NT2/D1 (cell line): ENCODE measurements at regions not wholly inside any gene's neighbourhood (a gene's known extent, or its start where the extent isn't known, plus 50 kb on each side); places are given as distances from the start of the nearest gene placed in this dataset.

Source experiments
- YY1 ChIP-seq: IDR thresholded peaks from 2 replicates; pipeline ENCODE4 v1.6.1; 2011; ENCODE audit not compliant: insufficient read length, insufficient read depth
- ZNF274 ChIP-seq: IDR thresholded peaks from 2 replicates; pipeline ENCODE4 v1.6.1; 2011; ENCODE audit warnings: mild to moderate bottlenecking, low read depth, low read length

- no peak for TF ChIP-seq ZNF274
- TF ChIP-seq YY1 = no peak
Measured at GRCh38 chr2:33873076-33873605, 274.0 kb upstream of the FAM98A start.
